HG03558 (cell line): ENCODE measurements at regions not wholly inside any gene's neighbourhood (a gene's known extent, or its start where the extent isn't known, plus 50 kb on each side); places are given as distances from the start of the nearest gene placed in this dataset.

Source experiments
- ATAC-seq: cut with Tn5 transposase; IDR thresholded peaks from one replicate; pipeline ENCODE4 v1.9.1; 2021; ENCODE audit warnings: moderate number of reproducible peaks; ENCODE audit not compliant: unreplicated experiment; ENCODE audit errors: extremely low read depth

DNA sequence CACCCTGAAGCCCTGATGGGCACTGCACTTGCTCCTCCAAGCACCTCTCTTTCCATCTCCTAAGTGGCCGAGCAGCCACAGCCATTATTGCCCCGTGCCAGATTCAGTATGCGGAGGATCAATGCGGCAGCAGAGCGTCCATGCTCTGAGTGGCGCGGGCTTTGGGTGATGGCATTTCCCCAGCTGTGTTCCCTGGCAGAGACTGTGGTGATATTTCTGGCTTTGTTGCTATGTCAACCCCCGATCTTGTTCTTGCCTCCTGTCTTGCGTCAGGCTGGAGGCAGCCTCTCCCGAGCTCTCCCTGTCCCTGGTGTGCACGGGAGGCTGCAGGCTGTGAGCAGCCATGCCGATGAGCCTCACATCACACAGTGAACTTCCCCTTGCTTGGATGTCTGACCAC, 1018.6 kb downstream of the TBC1D22A start:
- no peak for ATAC-seq

DNA sequence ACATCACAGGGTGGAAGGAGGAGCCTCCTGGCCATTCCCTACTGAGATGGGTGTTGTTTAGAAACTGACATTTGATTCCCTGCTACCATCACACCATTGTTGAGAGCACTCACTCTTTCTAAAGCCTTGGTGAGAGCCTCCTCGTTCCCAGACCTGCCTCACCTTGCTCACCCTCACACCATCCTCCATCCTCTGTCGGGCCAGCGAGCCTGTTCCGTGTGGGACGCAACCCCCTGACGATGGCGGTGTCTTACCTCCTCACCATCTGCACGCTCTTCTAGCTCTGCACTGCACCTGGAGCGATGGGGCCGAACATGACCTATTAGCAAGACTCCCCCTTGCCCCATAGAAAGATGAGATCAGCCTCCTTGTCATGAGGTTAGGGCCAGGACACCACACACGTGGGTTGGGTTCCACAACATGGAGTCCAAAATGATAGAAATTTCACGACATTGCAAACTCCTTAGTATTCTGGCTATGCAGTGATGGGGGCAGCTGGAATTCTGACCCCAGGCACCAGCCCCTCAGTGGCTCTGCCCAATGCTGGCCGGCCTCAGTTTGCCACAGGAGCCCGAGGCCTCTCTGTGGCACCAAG, 1017.9 kb downstream of the TBC1D22A start:
- no peak for ATAC-seq

DNA sequence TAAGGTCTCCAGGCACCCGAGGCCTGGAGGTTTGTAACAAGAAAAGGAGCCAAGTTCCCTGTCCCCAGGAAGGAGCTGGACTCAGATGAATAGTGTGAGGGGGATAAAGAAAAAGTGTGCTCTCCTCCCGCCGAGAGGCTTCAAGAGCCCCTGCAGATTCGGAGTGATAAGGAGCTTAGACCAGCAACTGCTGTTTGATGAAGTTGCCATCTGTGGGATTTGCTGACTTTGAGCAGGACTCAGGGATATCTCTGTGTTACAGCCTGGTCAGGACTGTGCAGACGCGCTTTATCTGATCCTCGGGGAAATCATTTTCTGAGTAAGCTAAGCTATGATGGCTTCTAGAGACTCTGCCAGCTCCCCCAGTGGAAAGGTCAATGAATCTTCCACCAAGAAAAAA, 1017.0 kb downstream of the TBC1D22A start:
- ATAC-seq = no peak

DNA sequence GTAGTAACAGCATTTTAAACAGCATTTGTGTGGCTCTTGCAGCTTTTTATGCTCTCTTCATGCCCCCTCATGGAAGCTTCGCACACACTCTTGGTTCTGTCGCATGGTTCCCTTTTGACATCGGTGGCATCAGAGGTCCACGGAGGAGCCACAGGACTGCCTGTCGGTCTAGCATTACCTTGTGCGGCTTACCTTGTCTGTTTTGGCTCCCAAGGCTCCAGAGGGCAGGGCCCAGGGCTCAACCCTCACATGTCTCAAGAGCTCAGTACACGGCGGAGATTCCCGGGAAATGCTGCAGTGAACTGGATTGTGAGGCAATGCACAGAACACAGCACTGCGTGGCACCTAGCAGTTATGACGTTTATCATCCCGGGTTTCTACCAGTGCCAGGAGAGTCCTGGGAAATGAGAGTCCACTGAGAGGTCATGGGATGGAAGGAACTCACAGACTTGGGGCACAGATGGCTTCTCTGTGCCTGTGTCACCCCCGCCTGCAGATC, 1015.8 kb downstream of the TBC1D22A start:
- no peak for ATAC-seq

DNA sequence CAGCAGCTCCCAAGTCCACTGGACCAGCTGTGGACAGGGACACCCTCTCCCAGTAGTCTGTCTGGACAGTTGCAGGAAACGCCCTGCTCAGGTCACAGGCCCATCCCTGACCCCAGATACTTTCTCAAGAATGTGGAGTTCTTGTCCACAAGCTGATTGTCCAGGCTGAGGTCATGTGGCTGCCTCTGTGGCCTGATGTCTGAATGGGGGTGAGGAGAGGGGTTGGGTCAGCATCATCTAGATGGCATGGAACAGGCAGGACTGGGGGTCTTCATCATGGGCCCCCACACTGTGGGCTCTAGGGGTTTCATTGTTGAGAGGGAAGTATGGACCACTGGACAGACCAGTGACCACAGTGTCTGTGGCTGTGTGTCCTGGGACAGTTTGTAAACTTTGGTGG, 1015.0 kb downstream of the TBC1D22A start:
- ATAC-seq = no peak

DNA sequence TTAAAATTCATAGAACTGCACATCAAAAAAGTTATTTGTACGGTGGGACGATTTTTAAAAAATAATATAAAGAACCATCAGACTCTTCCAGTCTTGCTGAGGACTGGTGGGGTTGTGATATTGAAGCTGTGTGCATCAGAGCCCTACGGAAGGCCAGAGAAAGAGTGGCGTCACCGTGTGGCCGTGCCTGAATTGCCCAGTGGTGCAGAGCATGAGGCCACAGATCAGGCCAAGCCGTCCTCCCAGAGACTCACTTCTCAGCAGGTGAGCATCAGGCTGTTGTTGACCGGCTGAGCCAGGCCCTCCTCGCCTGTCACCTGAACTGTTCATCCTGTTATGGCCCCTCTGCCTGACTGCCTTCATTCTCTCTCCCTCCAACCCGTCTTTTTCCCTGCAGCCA, 1013.9 kb downstream of the TBC1D22A start:
- ATAC-seq = no peak

DNA sequence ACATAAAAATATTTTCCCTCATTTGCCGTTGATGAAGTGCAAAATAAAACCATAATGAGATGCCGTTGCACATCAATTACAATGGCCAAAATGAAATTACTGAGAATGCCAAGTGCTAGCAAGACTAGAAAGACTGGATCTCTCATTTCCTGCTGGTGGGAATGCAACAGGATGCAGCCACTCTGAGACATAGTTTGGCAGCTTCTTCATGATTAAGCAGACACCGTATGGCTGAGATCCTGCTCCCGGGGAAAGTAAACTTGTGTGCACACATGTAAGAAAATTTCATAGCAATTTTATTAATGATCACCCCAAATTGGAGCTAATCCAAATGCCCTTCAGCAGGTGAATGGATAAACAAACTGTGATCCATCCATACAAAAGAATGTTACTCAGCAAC, 1013.2 kb downstream of the TBC1D22A start:
- no peak for ATAC-seq

DNA sequence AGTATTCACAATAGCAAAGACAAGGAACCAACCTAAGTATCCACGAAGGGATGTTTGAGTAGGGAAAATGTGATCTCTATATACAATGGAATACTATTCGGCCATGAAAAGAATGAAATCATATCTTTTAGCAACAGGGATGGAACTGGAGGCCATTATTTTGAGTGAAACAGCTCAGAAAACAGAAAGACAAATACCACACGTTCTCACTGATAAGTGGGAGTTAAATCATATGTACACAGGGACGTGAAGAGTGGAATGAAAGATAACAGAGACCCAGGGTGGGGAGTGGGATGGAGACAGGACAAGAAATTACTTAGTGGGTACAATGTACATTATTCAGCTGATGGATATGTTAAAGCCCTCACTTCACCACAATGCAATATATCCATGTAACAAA, 1012.7 kb downstream of the TBC1D22A start:
- ATAC-seq = no peak

DNA sequence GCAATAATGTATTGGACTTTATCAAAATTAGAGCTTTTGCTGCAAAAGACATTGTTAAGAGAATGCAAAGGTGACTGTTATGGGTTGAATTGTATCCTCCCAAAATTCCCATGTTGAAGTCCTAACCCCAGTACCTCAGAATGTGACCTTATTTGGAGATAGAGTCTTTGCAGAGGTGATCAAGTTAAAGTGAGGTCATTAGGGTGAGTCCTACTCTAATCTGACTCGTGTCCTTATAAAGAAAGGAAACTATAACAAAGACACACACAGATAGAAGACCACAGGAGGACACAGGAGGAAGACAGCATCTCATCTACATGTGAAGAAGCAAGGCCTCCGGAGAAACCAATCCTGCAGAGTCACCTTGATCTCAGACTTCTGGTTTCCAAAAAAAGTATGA, 1011.2 kb downstream of the TBC1D22A start:
- no peak for ATAC-seq

DNA sequence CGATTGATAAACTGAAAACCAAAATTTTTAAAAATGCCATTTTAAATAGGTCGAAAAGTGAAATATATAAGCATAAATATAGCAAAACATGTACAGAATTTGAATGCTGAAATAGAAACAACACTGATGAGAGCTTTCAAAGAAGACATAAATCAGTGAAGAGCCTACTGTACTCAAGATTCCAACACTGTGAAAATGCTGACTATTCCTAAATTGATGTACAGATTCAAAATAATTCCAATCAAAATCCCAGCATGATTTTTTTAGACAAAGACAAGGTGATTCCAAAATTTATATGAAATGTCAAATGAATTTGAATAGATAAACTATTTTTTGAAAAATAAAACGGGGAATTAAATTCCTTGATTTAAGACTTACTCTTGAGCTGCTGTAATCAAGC, 1010.4 kb downstream of the TBC1D22A start:
- ATAC-seq = no peak

DNA sequence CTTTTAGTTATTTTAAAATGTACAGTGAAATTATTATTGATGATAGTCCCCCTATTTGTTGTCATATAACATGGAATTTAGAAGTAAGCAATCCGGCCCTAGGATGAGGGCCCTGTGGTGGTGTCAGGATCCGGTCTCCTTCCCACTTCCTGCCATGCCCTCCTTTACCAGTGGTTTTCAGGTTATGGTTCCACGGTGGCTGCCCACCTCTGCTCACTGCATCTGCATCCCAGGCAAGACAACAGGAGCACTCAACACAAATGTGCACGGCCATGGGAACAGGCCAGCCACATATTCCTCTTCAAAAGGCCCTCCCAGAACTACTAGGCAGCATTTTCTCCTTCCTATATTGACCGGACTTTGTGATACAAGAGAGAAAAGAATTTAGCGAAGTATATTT, 1007.2 kb downstream of the TBC1D22A start:
- no peak for ATAC-seq

DNA sequence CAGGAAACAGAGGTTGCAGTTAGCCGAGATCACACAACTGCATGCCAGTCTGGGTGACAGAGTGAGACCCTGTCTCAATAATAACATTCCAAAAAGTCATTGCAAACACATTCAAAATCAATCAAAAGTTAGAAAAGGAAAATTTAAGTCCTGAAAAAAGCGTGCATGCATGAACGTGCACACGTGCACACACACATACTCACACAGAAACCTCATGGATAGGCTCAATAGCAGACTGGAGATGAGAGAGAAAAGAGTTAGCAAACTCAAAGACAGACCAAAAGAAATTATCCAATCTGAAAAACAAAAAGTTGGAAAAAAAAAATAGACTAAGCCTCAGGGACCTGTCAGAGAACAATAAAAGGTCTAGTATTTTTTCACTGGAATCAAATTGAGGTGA, 1005.6 kb downstream of the TBC1D22A start:
- ATAC-seq = no peak

DNA sequence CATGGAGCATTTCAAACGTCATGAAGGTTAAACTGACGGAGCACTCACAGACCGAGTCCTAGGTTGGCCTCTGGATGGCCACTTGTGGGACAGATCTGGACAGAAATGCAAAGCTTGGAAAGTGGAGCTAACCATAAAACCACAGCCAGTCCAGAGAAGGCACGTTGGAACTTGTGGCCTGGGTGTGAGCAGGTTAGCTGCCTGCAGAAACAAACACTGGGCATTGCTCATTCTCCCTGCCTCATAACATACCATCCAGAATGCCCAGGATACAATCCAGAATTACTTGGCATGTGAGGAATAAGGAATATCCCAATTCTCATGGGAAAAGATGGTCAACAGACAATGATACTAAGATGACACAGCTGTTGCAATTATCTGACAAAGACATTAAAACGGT, 1005.0 kb downstream of the TBC1D22A start:
- ATAC-seq = no peak

DNA sequence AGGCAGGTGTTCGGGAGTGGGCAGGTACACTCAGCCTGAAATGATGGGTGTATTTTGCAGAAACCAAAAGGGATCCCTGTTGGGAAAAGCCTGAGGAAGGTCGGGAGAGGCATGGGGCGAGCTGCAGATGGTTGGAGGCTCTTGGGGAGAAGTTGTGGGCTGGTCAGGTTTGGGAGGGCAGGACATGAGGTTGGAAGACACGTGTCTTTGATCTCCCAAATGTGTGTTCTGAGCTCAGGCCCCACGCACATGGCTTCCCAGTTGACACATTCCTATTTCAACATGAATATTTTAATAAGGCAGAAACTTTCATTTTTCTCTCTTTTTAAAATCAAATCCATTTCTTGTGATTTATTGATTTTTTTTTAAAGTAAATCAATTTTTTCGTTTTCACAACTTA, 1003.3 kb downstream of the TBC1D22A start:
- no peak for ATAC-seq

DNA sequence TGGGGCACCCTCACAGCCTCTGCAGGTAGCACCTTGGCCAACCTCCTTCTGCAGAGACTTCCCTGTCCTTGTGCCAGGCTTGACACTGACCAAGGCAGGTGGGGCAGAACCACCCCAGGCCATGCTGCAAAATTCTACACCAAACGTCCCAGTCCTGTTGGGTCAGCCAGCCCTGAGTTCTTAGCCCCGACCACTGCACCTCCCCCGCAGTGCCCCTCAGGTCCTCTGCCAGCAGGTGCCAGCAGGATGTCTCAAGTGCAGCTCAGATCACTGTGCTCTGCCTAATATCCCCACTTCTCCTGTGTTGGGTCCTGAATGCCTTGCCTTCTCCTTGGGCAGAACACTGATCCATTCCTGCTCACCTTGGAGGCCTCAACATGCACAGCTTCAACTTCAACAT, 999.7 kb downstream of the TBC1D22A start:
- ATAC-seq = no peak

DNA sequence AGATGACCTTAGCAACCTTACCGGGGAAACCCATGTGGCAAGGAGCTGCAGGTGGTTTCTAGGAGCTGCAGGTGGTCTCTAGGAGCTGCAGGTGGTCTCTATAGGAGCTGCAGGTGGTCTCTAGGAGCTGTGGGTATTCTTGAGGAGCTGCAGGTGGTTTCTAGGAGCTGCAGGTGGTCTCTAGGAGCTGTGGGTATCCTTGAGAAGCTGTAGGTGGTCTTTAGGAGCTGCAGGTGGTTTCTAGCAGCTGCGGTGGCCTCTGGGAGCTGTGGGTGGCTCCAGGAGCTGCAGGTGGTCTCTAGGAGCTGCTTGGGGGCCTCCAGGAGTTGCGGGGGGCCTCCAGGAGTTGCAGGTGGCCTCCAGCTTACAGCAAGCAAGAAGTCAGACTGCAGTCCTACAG, 997.5 kb downstream of the TBC1D22A start:
- no peak for ATAC-seq

DNA sequence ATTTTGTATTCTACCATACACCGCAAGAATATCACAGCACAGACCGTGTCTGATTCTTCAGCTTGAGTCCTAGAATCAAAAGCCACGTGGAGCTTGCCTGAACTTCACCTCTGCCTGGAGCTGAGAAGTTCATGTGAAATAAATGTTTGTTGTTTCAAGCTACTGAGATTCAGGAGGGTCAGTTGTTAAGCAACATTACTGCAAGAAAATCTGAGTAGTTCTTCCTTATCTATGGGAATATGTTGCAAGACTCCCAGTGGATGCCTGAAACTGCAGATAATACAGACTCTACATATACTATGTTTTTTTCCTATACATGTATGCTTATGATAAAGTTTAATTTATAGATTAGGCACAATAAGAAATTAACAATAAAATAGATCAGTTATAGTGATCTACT, 995.3 kb downstream of the TBC1D22A start:
- no peak for ATAC-seq

DNA sequence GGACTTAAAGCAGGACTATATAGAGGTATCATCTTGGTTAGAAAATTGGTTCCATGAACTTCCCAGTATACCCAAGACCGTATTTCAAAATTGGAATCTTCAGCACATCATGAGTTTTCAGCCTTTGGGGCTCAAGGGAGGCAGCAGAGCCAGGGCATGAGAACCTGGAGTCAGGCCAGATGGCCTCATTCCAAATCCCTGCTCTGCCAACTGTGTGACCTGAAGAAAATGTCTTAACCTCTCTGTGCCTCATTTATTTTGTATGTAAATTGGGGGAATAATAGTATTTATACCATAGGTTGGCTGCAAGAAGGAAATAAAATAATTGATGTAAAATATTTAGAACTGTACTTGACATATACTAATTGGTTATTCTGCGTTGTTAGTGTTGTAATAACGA, 987.6 kb downstream of the TBC1D22A start:
- ATAC-seq = no peak

DNA sequence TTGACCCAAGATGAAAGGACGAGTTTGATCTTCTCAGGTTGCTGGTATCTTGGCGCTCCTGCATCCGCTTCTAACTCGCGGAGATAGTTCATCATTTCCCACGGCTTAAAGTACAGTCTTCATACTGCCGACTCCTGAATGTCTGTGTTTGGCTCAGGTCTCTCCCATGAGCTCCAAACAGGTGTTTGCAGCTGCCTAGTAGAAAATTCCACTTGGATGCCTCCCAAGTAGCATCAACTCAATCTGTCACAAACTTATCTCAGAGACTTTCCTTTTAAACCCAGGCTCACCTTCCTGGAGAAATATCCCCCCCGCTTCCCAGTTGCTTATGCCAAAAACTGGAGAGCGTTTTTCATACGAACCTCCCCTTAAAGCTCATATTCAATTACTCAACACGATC, 986.5 kb downstream of the TBC1D22A start:
- ATAC-seq = no peak

DNA sequence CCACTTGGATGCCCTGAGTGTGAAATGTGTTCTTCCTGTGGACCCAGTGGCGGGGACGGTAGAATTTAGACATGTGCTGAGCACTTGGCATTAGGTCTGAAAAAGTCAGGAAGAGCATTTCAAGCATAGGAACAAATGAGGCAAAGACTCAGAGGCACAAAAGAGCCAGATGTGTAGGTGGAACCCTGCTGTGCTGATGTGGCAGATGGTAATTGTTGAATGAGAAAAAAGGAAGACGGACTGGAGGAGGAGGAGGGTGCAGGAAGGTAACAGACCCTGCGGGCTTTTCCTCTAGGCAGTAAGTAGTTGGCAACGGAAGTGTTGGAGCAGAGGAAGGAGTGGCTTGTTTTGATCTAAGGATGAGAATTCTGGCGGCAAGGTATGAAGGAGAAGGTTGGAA, 985.8 kb downstream of the TBC1D22A start:
- no peak for ATAC-seq

DNA sequence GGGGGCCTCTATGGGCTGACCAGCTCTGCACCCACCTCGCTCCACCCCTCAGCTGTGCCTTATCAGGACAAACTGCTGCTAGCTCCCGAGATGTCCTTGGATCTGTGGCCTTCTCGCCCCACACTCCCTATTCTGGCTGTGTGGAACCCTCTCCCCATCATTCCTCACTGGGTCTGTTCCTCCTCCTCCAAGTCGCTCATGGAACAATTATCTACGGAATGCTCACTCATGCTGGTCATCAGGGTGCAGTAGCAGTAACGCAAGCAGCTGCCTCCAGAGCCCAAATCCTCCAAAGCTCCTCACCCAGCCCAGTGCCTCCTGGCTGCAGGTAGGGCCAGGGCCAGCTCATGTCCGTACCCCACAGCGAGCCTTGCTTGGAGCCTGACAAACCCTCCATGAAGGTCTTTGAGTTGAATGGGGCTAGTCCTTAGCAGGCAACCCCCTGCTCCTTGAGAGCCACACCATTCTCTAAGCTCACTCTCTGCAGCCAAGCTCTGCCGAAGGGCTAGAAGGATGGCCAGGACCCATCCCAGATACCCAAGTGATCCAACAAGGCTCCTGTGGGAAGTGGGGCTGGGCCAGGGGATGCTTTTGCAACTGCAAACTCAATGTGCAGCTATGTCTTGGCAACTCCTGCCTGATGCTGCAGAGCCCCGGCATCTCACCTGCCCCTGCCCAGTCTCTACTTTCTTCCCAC, 977.8 kb downstream of the TBC1D22A start:
- no peak for ATAC-seq

DNA sequence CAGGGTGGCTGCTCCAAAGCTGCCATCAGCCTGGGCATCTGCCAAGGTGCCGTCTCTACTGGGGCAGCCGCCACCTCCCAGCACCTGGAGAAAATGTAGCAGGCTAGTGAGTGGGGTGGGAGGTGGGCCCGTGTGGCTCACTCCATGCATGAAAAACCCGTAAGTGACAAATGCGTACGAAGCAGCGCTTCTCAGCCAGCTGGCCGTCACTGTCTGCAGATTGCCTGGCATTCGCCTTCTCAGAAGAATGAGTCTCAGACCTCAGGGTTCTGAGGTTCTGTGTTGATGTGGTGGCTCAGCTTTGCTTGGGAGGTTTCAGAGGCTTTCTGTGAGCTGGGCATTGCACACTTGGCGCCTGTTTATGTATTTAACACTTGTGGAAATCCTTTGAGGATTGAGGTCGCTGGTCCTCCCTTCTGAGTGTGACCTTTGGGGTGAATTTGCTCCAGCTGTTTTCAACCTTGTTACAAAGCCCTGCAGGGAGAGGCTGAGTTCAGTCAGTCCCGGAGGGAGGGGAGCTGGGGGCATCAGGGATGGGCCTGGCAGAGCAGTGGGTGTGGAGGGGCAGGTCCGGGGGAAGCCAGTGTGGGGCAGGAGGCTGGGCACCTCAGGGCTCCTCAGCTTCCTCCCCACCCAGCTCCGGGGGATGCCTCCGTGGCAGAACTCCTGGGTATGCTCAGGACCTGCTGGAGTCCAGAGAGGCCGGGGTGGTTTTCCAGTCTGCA, 977.0 kb downstream of the TBC1D22A start:
- ATAC-seq = no peak
